ENCODE measurements at regions not wholly inside any gene's neighbourhood (a gene's known extent, or its start where the extent isn't known, plus 50 kb on each side); places are given as distances from the start of the nearest gene placed in this dataset.
"Not testable (repeated sequence)": the region's sequence is repeated elsewhere in the genome, so short reads cannot be mapped to it uniquely, and the experiment has no call there.

DNA sequence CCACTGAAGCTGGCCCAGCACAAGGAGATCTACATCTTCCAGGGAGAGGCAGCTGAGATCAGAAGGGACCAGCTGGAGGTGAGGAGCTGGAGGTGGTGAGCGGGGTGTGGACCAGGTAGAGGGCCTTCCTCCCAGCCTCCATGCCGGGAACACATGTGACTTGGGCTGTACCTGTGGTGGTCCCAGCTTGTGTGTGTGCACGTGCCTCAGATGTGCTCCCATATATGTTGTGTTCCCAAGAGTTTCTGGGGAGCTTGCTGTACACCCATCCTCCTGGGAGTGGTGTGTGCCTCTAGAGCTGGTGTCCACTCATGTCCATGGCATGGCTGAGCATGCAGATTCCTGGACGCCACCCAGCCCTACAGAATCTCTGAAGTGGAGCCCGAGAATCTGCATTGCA lies 183.7 kb upstream of the AKAP13 start:
- not testable (repeated sequence) for DNase-seq

DNA sequence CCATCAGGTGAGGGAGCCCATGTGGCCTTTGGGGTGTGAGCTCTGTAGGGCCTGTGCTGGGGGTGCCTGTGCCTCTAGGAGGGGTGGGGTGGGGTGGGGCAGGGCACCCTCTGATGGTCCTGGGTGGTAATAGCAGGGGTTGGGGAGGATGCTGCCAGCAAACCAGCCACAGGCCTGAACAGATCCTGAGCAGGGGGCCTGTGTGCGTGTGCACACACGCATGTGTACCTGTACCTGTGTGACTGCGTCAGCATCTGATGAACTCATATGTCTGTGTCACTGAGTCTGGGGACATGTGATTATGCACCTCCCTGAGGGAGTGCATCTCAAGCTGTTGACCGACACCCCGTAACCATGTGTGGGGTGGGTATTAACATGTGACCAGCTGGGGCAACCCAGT lies 182.8 kb upstream of the AKAP13 start:
- DNase-seq: not testable (repeated sequence)

DNA sequence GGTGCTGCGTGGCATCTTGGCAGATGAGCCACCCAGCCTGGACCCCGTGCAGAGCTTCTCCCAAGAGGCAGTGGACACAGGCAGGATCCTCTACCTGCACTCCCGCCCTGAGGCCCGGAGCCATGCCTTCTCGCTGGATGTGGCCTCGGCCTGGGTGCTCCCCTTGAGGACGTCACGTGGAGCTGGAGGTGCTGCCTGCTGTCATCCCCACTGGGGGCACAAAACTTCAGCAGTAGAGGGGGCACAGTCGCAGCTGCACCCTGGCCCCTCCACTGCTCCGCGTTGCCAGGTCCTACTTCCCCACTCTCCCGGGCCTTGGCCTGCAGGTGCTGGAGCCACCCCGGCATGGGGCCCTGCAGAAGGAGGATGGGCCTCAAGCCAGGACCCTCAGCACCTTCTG lies 182.0 kb upstream of the AKAP13 start:
- DNase-seq: not testable (repeated sequence)

DNA sequence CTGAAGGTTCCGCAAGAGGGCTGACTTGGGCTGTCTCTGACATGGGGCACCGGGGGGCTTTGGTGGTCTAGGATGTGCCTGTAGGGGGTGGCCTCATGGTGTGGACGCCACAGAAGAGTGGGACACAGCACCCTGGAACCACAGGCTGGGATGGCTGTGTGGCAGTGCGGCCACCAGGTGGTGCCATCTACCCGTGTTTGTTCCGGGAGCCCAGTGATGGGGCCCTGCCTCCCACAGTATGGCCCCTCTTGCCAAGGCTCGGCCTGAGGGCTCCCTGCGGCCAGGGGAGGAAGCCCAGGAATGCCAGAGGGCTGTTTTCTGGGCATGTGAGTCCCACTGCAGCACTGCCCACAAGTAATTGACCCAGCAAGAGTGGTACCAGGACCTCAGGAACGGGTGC lies 180.2 kb upstream of the AKAP13 start:
- DNase-seq: not testable (repeated sequence)

DNA sequence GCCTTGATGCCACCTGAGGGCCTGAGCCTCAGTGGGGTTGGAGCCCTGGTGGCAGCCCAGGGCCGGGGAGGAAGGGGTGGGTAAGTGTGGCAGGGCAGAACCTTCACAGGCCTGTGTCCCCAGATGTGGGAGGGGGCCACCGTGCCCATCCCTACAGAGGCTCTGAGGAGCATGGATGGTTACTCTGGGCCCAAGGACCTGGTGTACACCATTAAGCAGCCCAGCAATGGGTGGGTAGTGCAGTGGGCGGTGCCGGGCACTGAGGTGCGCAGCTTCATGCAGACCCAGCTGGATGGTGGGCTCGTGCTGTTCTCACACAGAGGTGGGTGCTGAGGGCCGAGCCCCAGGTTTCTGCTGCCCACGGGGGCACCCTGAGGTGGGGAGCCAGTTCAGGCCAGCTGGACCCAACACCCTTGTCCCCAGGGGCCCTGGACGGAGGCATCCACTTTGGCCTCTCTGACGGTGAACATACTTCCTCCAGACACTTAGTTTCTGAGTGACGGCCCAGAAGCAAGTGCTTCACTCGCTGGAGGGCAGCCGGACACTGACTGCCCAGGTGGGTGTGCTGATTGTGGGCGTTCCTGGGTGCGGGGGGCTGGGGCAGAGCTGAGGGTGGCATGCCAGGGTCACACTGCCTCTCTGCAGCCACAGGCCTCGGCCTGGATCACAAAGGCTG lies 179.1 kb upstream of the AKAP13 start:
- DNase-seq: not testable (repeated sequence)

DNA sequence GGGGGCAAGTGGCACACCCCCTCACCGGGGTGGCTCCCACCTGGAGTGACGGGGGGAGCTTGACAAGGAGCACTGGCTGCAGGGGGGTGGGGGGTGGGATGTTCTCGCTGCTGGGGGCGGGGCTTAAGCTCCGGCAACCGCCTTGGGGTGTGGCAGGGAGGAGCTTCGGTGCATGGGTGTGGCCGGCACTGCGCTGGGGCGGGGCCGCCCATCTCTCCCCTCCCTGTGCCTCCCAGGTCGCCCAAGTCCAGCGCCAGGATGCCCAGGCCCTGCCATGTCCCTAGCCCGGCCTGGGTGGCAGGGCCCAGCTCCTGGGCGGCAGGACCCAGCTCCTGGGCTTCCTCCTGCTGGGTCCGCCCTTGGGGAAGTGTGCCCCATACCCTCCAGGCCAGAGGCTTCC lies 175.9 kb upstream of the AKAP13 start:
- DNase-seq: not testable (repeated sequence)

DNA sequence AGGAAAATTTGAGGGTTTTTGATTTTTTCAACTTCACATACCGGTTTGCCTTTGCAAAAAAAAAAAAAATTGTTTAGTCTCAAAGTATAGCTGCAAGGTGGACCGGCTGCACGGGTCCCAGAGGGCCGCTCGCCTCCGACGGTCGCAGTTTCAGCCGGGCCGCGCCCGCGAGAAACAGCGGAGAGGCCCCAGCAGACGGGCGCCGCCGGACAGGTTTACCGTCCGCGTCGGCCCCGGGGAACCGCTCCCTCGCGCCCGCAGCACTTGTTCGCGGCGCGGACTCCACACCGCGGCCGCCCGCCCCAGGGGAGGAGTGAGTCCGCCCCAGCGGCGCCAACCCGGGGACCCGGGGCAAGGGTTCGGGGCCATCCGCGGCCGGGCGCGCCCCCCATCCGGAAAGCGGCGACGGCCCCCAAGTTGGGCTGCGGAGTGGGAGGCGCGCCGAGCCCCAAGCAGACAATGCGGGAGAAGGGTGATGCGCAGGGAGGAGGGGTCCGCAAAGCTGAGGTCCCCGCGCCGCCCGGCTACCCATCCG lies 146.5 kb upstream of the AKAP13 start:
- DNase-seq: not testable (repeated sequence)

DNA sequence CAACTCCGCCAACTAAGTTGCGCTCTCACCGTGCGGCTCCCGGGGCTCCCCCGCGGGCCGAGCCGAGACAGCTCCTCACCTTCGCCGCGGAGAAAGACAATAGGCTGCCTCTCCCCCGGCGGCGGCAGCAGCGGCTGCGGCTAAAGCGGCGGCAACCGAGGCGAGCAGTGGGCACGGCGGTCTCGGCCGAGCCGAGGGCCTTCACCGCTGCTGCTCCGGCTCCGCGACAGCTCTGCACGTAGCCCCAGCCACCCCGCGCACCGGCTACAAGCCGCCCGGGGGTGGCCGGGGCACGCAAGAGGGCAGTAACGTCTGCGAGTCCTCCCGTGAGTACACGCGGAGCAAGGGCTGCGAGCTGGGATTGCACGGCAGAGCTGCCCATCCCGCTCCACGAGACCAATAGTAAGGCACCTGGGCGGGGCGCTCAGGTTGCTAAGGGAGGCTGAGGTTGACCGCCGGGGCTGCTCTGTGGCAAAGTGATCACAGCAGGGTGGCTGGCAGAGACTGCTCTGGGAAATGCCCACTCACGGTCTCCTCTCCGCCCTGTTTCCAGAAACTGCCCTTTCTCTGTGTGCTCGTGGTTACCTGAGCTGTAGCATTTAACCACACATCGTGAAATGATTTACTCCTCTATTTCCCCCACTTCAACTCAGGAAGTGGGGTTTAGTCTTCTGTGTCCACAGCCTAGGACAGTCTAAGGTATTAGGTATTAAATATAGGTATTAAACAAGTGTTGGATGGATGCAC lies 145.8 kb upstream of the AKAP13 start:
- not testable (repeated sequence) for DNase-seq

DNA sequence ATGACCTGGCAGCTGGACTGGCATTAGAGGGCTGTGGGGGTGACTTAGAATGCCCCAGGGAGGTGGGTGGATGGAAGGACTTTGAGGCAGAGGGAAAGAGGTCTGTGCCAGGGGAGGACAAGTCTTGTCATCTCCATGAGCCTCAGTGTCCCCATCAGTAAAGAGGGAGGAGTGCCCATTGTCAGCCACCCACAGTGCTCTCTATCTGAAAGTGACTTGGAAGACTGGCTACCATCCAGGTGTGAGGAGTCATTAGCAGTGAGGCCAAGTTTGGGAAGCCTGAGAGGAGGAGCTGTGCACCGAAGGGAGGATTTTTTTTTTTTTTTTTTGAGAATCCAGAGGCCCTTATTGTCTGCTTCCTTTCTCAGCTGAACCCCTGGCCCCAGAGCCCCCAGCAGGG lies 136.3 kb upstream of the AKAP13 start:
- not testable (repeated sequence) for DNase-seq

DNA sequence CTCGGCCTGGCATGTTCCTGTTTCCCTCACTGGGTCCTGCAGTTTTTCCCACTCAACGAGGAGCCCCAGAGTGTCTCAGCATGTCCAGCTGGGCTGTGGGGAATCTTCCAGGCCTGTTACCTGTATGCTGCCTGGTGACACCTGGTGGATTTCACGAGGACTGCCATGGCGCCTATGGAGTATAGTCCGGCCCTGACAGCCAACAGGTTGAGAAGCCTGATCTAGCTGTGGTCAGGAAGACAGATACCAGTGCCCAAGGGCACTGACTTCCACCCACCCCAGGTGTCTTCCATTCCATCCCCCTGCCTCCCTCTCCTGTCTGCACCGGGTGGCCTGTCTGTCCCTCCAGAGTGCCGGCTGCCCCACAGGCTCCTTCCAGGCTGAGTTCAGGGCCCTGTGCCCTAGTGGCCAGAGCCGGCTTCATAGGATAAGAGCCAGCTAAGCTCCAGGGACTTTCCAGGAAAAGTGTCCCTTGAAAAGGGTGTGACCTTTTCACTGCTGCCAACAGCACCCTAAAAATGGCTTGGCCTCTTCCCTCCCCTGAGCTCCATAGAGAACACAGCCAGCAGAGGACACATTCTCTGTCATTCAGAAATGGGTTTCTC lies 129.4 kb upstream of the AKAP13 start:
- DNase-seq: not testable (repeated sequence)

DNA sequence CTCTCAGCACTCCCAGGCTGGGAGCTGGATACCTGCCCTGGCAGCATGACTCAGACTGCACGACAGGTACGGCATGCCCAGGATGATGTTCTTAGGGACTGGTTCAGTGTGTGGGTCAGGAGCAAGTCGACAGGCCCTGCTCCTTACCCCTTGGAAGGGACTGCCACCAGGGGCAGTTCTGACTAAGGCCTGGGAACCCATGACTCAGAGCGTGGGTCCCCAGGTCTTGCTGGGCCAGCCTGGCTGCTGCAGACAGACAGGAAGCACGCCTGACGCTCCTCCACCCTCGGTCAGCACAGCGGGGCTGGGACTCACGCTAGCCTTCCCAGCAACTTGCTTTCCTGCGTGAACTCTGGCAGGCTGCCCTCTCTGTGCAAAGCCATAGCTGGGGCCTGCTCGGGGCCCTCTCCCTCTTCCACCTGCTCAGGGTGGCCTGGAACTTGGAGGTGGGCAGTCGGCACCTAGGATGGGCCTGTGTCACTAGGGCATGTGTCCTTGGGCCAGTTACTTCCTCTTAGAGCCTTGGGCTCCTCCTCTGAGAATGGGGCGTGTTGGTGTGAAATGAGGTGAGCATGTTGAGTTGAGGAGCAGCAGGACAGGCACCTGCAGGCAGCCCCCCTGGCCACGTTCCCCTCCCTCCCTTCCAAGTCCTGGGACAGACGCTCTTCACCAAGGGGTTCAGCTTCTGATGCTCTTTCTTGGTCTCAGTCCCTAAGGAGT lies 127.0 kb upstream of the AKAP13 start:
- not testable (repeated sequence) for DNase-seq

DNA sequence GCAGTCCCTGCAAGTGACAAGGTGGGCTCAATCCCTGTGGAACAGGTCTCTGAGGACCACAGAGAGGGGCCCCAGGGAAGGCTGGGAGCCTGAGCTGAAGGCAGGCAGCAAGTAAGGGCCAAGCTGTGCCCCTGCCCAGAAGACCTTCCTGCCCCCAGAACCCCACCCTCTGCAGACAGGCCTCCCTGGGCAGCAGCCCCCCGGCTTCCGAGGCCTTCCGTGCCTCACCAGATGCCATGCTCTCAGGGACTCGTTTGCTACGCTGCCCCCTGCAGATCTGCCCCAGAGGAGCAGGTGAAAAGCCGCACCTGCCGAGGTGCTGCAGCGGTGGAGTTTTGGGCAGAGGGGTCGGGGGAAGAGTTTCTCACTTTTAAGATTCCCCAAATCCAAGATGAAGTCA lies 125.4 kb upstream of the AKAP13 start:
- not testable (repeated sequence) for DNase-seq

DNA sequence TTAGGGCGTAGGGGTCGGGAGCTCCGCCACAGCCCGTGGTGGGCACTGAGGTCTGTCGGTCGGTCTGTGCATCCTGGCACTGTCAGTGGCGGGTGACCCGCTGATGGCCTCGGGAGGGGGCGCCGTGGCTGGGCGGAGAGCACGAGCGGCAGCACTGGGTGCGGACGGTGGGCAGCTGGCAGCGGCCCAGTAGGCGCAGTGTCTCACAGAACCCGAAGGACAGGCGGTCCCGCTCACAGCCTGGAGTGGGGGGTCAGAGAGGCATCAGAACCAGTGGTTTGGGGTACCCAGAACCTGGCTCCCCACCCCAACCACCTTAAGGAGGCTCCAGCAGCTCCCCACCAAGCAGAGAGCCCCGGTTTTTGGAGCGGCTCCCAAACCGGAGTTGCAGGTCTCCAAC lies 124.9 kb upstream of the AKAP13 start:
- DNase-seq: not testable (repeated sequence)

DNA sequence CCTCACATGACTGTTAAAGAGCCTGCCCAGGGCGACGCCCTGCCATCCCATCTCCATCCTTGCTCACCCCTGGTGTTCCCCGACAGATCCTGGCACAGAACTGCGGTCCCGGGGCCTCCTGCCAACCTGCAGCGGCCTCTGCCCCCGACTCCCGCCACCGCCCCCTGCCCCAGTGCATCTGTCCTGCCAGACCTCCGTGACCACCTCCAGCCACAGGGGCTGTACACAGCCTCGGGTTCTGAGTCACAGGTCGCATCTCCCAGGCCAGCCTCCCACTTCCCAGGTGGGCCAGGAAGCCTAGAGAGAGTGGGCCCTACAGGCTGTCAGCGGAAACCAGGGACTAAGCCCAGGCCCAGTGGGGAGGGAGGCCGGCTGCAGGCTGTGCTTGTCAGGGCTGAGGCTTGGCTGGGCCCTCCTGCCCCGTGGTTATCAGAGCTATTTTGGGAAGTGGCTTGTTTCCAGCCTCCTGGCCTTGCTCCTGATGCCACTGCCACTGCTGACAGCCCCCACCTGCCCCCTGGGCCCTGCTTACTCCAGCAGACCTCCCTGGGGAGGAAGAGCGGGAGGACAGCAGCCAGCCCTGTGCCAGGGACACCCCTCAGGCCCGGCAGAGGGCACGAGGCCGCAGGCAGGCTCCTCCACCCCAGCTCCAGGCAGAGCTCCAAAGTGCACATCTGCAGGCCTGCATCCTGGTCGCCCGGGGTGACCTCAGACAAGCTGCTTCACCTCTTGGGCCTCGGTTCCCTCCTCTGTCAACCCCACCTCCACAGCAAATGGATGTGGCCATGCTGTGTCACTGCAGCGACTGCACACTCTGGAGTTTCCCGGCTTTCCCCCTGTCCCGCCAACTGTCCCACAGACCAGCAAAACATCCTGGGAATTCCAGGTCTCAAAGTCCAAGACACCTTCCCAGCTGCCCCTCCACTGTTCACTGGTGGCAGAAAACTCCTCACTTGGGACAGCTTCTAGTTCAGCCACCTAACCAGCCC lies 124.1 kb upstream of the AKAP13 start:
- not testable (repeated sequence) for DNase-seq

DNA sequence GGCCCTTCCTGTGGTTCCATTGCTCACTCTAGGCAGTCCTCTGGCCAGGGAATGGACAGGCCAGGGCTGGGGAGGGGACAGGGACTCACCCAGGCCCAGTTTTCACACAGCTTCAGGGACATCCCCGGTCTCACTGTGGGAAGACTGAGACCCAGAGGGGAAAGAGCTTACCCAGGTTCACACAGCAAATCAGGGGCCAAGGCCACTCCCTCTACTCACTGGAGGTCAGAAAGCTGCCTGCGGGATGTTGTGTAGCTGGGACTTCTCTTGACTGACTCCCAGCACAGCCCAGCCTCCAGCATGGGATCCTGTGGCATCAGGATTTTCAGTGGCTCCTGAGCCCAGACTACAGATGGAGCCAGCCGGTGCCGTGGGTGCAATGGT lies 122.3 kb upstream of the AKAP13 start:
- not testable (repeated sequence) for DNase-seq

DNA sequence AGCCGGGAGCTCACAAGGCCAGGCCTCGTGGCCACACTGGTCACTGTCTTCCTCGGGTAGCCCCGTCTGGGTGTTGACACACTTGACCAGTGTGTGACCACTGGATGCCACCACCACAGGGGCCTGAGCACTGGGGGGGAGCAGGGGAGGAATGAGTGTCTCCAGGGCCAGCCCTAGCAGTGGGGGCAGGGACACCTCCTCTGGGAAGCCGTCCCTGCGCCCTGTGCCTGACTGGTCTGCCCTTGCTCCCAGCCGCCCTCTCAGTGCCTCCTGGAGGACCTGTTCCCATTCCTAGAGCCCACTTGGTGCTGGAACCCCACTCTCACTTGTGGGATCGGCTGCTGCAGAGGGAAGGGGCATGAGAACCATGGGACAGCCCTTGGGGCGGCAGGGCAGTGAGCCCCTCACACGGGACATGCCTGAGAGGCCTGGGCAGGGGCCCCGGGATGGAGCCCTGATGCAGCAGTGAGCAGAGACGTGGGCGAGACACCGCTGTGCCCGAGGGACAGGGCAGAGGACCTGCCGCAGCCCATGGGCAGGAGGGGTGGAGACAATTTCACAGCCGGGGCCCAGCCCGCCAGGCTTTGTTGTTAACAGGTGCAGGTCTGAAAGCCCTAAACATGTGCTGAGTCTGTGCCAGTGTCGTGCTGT lies 121.7 kb upstream of the AKAP13 start:
- DNase-seq: not testable (repeated sequence)

DNA sequence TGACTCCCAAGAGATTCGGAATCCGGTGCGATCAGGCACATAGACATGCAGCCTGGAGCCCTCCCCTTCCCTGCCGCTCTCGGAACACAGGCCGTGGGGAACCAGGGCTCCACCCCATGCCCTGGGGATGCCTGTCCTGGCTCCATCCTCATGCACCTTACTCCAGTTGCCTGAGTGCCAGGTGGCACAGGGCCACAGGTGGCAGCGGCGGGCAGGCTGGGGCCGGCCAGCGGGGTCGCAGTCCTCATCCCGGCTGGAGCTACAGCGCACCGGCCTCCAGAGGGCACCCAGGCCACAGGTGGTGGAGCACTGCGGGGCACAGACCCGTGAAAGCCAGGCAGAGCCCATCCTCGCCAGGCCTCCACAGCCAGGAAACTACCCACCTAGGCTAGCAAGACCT lies 119.9 kb upstream of the AKAP13 start:
- DNase-seq: not testable (repeated sequence)

DNA sequence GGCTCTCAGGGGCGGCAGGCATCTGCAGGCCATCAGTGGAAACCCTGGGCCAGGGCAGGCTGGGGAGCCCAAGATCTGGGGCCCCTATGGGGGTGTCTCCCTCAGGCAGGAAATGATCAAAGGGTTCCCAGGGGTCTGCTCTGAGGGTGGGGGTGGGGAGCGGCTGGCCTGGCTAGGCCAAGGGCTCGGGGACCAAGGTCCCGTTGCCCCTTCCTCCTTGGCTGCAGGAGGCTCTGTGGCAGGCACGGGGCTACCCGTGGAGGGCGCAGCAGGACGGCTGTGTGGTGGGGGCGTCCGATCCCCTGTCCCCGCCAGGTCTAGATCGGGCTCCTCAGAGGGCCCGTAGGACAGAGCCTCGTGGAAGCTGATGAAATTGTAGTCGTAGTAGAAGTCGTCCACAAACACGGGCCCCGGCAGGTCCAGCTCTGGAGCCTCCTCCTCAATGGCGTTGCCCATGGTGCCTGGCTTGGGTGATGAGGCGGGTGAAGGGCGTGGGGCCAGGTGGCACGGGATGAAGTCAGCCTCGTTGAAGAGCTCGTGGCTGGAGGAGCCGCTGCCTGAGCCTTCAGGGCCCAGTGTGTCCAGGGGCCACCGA lies 117.8 kb upstream of the AKAP13 start:
- DNase-seq: not testable (repeated sequence)

DNA sequence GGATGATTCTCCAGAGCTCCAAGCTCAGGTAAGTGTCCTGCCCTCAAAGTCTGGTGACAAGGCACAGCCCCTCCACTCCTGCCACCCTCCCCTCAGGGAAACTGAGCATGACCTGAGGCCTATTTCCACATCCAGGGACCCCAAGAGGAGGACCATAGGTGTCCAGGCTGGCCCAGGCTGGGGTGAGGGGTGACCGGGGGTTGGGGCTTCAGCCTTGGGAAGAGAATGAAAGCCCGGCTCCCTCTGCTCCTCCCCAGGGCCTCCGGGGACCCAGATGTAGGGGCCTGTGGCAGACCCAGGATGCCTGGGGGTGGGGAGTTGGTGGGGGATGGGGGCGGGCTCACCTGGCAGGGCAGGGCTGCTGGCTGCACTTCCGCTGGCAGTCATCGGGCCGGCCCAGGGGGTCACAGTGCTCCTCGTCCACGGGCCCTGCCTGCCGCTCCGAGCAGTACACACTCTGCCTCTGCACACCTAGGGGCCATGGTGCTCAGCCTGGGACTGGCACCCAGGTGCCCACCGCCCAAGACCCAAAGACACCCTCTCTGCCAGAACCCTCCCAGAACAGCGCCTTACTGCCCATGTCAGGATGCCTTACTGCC lies 116.5 kb upstream of the AKAP13 start:
- DNase-seq: not testable (repeated sequence)

DNA sequence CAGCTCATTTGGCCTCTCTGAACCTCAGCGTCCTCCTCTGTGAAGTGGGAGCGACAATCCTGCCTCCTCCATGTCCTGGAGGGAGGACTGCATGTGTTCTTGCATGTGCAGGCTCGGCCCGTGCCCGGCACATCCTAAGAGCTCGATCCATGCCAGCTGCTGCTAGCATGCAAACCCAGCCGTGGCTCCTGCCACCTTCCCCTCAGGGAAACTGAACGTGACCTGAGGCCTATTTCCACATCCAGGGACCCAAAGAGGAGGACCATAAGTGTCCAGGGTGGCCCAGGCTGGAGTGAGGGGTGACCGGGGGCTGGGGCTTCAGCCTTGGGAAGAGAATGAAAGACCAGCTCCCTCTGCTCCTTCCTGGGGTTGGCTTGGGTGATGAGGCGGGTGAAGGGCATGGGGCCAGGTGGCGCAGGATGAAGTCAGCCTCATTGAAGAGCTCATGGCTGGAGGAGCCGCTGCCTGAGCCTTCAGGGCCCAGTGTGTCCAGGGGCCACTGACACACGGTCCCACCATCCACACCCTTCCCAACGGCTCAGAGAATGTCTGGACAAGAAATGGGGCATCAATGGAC lies 115.7 kb upstream of the AKAP13 start:
- DNase-seq: not testable (repeated sequence)
